SK-N-SH (cell line): ENCODE measurements at regions not wholly inside any gene's neighbourhood (a gene's known extent, or its start where the extent isn't known, plus 50 kb on each side); places are given as distances from the start of the nearest gene placed in this dataset.

Source experiments
- CHD2 ChIP-seq: fragments of 150-350 bp; IDR thresholded peaks from 2 replicates; pipeline ENCODE4 v1.6.1; 2018; ENCODE audit warnings: low read length; ENCODE audit not compliant: partially characterized antibody
- EZH2phosphoT487 ChIP-seq: fragments of 200-600 bp; sonication (generic); IDR thresholded peaks from 2 replicates; pipeline ENCODE4 v1.6.1; 2017; ENCODE audit warnings: low read depth, mixed run types, mild to moderate bottlenecking, antibody characterized with exemption, moderate library complexity, borderline replicate concordance
- FOXM1 ChIP-seq: IDR thresholded peaks from 2 replicates; pipeline ENCODE4 v1.4.0; 2012; ENCODE audit warnings: low read depth, mild to moderate bottlenecking
- JUND ChIP-seq: IDR thresholded peaks from 2 replicates; pipeline ENCODE4 v1.4.0; 2012
- MXI1 ChIP-seq: IDR thresholded peaks from 2 replicates; pipeline ENCODE4 v1.6.1; 2012; ENCODE audit warnings: mild to moderate bottlenecking, low read depth, low read length, improper control_type of control experiment
- POLR2AphosphoS5 ChIP-seq: IDR thresholded peaks from 2 replicates; pipeline ENCODE4 v1.6.1; 2012; ENCODE audit warnings: low read depth, low read length
- SMC3 ChIP-seq: IDR thresholded peaks from 2 replicates; pipeline ENCODE4 v1.6.1; 2012; ENCODE audit warnings: low read depth, low read length, improper control_type of control experiment
- TAF1 ChIP-seq: IDR thresholded peaks from 2 replicates; pipeline ENCODE4 v1.6.1; 2012; ENCODE audit warnings: low read depth, mild to moderate bottlenecking, low read length, moderate library complexity, borderline replicate concordance
- TF ChIP-seq, protein P1 (sequence below): fragments of 200-600 bp; sonication (generic); IDR thresholded peaks from 2 replicates; pipeline ENCODE4 v1.6.1; 2017; ENCODE audit warnings: antibody characterized with exemption, mild to moderate bottlenecking, moderate library complexity
- TF ChIP-seq, protein P2 (sequence below): IDR thresholded peaks from 2 replicates; pipeline ENCODE4 v1.6.1; 2012; ENCODE audit warnings: mild to moderate bottlenecking, low read depth, low read length, moderate library complexity

DNA sequence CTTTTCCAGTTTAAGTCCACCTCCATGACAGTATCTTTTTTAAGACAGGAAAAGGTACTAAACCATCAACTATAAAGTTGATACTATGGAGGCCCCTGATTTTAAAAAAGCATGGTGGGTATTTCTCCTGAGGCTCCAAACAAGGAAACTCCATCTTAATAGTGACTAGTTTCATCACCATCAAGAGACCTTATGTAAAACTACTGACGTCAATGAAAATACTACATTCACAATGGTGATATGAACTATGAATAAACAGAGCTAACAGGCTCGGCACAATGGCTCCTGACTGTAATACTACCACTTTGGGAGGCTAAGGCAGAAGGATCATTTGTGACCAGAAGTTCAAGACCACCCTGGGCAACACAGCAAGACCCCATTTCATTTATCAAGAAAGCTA lies 162.7 kb downstream of the KLF12 start:
- TF ChIP-seq, protein P1, sequence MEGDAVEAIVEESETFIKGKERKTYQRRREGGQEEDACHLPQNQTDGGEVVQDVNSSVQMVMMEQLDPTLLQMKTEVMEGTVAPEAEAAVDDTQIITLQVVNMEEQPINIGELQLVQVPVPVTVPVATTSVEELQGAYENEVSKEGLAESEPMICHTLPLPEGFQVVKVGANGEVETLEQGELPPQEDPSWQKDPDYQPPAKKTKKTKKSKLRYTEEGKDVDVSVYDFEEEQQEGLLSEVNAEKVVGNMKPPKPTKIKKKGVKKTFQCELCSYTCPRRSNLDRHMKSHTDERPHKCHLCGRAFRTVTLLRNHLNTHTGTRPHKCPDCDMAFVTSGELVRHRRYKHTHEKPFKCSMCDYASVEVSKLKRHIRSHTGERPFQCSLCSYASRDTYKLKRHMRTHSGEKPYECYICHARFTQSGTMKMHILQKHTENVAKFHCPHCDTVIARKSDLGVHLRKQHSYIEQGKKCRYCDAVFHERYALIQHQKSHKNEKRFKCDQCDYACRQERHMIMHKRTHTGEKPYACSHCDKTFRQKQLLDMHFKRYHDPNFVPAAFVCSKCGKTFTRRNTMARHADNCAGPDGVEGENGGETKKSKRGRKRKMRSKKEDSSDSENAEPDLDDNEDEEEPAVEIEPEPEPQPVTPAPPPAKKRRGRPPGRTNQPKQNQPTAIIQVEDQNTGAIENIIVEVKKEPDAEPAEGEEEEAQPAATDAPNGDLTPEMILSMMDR = no peak
- TF ChIP-seq TAF1 (no peak), EZH2phosphoT487 (no peak), JUND (no peak), SMC3 (no peak), CHD2 (no peak), MXI1 (no peak), FOXM1 (no peak), POLR2AphosphoS5 (no peak)
- TF ChIP-seq, protein P2, sequence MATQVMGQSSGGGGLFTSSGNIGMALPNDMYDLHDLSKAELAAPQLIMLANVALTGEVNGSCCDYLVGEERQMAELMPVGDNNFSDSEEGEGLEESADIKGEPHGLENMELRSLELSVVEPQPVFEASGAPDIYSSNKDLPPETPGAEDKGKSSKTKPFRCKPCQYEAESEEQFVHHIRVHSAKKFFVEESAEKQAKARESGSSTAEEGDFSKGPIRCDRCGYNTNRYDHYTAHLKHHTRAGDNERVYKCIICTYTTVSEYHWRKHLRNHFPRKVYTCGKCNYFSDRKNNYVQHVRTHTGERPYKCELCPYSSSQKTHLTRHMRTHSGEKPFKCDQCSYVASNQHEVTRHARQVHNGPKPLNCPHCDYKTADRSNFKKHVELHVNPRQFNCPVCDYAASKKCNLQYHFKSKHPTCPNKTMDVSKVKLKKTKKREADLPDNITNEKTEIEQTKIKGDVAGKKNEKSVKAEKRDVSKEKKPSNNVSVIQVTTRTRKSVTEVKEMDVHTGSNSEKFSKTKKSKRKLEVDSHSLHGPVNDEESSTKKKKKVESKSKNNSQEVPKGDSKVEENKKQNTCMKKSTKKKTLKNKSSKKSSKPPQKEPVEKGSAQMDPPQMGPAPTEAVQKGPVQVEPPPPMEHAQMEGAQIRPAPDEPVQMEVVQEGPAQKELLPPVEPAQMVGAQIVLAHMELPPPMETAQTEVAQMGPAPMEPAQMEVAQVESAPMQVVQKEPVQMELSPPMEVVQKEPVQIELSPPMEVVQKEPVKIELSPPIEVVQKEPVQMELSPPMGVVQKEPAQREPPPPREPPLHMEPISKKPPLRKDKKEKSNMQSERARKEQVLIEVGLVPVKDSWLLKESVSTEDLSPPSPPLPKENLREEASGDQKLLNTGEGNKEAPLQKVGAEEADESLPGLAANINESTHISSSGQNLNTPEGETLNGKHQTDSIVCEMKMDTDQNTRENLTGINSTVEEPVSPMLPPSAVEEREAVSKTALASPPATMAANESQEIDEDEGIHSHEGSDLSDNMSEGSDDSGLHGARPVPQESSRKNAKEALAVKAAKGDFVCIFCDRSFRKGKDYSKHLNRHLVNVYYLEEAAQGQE = no peak
